ENCODE measurements at regions not wholly inside any gene's neighbourhood (a gene's known extent, or its start where the extent isn't known, plus 50 kb on each side); places are given as distances from the start of the nearest gene placed in this dataset.

DNA sequence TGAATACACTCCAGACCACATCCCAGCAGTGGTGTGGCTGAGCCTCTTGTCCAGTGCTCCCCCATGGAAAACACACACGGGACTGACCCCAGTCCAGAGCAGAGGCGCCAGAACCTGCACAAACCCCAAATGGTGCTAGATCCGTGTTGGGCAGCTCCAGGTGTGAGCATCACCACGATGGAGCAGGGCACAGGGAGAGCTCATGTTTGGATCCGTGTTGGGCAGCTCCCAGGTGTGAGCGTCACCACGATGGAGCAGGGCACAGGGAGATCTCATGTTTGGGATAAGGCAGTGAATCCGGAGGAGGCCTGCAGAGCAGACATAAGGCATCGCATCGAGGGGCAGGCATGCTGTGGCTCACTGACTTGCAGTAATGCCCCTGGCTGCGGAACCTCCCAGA, 460.0 kb upstream of the MYT1L start:
- DNase-seq (ENCODE audit: low spot score in 2 of 2): peak in 1 of 2 donors; percentile 60
- Histone ChIP-seq H3K27me3 (no peaks in the 10 kb centered on the region), H3K4me3 (no peak overlapping the region), H3K36me3 (no peaks in the 10 kb centered on the region), H3K4me1 (no peaks in the 10 kb centered on the region), H3K9me3 (no peaks in the 10 kb centered on the region), H3K27ac (no peak overlapping the region)
- TF ChIP-seq POLR2A (IDR thresholded peaks at IDR 0.05) (no peak), EP300 (IDR thresholded peaks at IDR 0.05) (no peak), POLR2AphosphoS5 (IDR thresholded peaks at IDR 0.05) (no peak)
- TF ChIP-seq, protein P1, sequence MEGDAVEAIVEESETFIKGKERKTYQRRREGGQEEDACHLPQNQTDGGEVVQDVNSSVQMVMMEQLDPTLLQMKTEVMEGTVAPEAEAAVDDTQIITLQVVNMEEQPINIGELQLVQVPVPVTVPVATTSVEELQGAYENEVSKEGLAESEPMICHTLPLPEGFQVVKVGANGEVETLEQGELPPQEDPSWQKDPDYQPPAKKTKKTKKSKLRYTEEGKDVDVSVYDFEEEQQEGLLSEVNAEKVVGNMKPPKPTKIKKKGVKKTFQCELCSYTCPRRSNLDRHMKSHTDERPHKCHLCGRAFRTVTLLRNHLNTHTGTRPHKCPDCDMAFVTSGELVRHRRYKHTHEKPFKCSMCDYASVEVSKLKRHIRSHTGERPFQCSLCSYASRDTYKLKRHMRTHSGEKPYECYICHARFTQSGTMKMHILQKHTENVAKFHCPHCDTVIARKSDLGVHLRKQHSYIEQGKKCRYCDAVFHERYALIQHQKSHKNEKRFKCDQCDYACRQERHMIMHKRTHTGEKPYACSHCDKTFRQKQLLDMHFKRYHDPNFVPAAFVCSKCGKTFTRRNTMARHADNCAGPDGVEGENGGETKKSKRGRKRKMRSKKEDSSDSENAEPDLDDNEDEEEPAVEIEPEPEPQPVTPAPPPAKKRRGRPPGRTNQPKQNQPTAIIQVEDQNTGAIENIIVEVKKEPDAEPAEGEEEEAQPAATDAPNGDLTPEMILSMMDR (IDR thresholded peaks at IDR 0.05): no peak
- 75% methylated on average over 4 of the region's 11 CpGs for WGBS

DNA sequence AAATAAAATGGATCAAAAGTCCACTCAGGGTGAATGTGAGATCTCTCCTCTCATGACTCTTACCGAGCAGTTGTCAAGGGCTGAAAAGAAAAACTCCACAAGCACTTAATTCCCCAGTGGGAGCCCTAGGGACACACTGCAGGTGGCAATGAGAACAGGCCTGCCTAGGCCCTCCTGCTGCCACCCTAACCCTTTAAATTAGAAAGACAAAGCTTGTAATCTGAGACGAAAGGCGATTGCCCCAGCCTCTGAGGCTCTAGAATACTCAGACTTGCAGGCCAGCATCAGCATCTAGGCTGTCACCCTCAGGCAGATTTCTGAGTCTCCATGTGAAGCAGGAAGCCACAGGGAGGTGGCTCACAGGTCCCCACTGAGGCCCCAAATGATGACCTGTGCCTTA, 457.0 kb upstream of the MYT1L start:
- H3K27me3 ChIP-seq: peaks cover 7% of the 10 kb centered on the region
- no peak for DNase-seq (ENCODE audit: low spot score in 2 of 2)
- TF ChIP-seq POLR2AphosphoS5 (IDR thresholded peaks at IDR 0.05) (no peak), EP300 (IDR thresholded peaks at IDR 0.05) (no peak), POLR2A (IDR thresholded peaks at IDR 0.05) (no peak)
- TF ChIP-seq, protein P1 (IDR thresholded peaks at IDR 0.05): no peak
- H3K27ac ChIP-seq: no peak overlapping the region
- H3K9me3 ChIP-seq: no peaks in the 10 kb centered on the region
- no peak overlapping the region for H3K4me3 ChIP-seq
- 58% methylated on average over 3 of the region's 3 CpGs for WGBS
- H3K4me1 ChIP-seq: no peaks in the 10 kb centered on the region
- H3K36me3 ChIP-seq: no peaks in the 10 kb centered on the region

DNA sequence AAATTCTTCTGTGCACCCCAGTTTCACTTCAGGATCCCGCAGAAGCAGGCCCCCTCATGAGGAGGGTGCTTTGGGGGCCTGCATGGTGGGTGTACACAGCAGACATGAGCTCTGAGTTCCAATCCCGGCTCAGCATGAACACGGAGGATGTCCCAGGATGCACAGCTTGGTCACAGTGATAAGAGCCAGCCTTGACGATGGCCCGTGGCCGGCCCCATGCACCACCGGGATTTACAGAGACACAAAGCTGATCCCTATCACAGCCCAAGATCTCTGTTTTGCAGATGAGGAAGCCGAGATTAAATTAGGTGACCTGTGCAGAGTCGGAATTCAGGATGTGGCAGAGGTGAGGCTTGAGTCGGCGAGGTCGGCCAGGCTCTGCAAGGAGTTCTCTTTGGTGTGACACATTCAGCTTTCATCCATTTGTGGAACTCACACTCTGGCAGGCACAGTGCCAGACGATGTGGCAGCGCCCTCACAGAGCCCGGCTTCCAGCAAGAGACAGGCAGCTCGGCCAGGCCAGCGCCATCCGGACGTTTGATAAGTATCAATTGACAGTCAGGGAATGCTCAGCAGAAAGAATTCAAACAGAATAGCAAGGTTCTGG, 456.3 kb upstream of the MYT1L start:
- Histone ChIP-seq H3K9me3 (no peaks in the 10 kb centered on the region), H3K4me3 (no peak overlapping the region), H3K36me3 (no peaks in the 10 kb centered on the region), H3K27ac (no peak overlapping the region), H3K27me3 (peaks cover 8% of the 10 kb centered on the region), H3K4me1 (no peaks in the 10 kb centered on the region)
- TF ChIP-seq, protein P1 (IDR thresholded peaks at IDR 0.05): no peak
- TF ChIP-seq POLR2A (IDR thresholded peaks at IDR 0.05) (no peak), POLR2AphosphoS5 (IDR thresholded peaks at IDR 0.05) (no peak), EP300 (IDR thresholded peaks at IDR 0.05) (no peak)
- DNase-seq (ENCODE audit: low spot score in 2 of 2): peak in 1 of 2 donors; percentile 35
- WGBS: 79% methylated on average over 19 of the region's 19 CpGs

DNA sequence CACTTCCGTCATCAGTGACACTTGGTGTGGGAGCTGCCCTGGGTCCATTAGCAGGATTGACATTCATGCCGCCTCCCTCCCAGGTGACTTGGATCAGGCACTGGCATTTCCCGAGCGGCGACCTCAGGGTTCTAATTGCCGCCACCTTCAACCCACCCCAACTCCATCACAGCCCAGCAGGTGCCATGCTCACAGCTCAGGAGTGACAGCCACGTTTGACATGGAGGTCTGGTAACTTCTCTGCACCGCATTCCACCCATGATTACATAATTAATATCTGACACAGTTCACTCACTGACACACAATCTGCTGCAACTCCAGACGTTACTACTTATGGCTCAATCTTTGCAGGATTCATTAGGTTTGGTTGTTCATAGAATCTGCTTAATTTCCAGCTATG, 450.9 kb upstream of the MYT1L start:
- 68% methylated on average over 9 of the region's 9 CpGs for WGBS

DNA sequence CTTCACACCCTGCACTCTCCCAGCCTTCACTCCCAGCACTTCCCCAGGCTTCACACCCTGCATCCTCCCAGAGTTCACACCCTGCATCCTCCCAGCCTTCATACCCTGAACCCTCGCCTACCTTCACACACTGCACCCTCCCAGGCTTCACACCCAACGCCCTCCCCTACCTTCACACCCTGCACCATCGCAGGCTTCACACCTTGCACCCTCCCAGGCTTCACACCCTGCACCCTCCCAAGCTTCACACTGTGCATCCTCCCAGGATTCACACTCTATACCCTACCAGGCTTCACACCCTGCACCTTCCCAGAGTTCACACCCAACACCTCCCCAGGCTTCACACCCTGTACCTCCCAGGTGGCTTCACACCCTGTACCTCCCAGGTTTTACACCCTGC, 448.7 kb upstream of the MYT1L start:
- 73% methylated on average over 3 of the region's 3 CpGs for WGBS
- no peak overlapping the region for H3K4me3 ChIP-seq
- H3K27me3 ChIP-seq: peaks cover 8% of the 10 kb centered on the region
- no peaks in the 10 kb centered on the region for H3K9me3 ChIP-seq
- no peaks in the 10 kb centered on the region for H3K4me1 ChIP-seq
- H3K27ac ChIP-seq: no peak overlapping the region
- TF ChIP-seq, protein P1 (IDR thresholded peaks at IDR 0.05): no peak
- TF ChIP-seq POLR2A (IDR thresholded peaks at IDR 0.05): no peak
- TF ChIP-seq POLR2AphosphoS5 (IDR thresholded peaks at IDR 0.05): no peak
- TF ChIP-seq EP300 (IDR thresholded peaks at IDR 0.05): no peak
- DNase-seq (ENCODE audit: low spot score in 2 of 2): no peak
- H3K36me3 ChIP-seq: no peaks in the 10 kb centered on the region

More for the DNA sequence above, 450.9 kb upstream of the MYT1L start:
- no peaks in the 10 kb centered on the region for H3K4me1 ChIP-seq
- no peaks in the 10 kb centered on the region for H3K9me3 ChIP-seq
- peaks cover 8% of the 10 kb centered on the region for H3K27me3 ChIP-seq
- H3K36me3 ChIP-seq: no peaks in the 10 kb centered on the region
- H3K4me3 ChIP-seq: no peak overlapping the region
- no peak overlapping the region for H3K27ac ChIP-seq
- TF ChIP-seq POLR2AphosphoS5 (IDR thresholded peaks at IDR 0.05) (no peak), EP300 (IDR thresholded peaks at IDR 0.05) (no peak), POLR2A (IDR thresholded peaks at IDR 0.05) (no peak)
- TF ChIP-seq, protein P1 (IDR thresholded peaks at IDR 0.05): no peak
- no peak for DNase-seq (ENCODE audit: low spot score in 2 of 2)

Data from suprapubic skin (tissue), 4 donors.